ENCODE measurements at regions not wholly inside any gene's neighbourhood (a gene's known extent, or its start where the extent isn't known, plus 50 kb on each side); places are given as distances from the start of the nearest gene placed in this dataset.

GRCh38 chr3:43960448-43960840 is 269.7 kb downstream of the ABHD5 start (continued):
- TF ChIP-seq, protein P1, sequence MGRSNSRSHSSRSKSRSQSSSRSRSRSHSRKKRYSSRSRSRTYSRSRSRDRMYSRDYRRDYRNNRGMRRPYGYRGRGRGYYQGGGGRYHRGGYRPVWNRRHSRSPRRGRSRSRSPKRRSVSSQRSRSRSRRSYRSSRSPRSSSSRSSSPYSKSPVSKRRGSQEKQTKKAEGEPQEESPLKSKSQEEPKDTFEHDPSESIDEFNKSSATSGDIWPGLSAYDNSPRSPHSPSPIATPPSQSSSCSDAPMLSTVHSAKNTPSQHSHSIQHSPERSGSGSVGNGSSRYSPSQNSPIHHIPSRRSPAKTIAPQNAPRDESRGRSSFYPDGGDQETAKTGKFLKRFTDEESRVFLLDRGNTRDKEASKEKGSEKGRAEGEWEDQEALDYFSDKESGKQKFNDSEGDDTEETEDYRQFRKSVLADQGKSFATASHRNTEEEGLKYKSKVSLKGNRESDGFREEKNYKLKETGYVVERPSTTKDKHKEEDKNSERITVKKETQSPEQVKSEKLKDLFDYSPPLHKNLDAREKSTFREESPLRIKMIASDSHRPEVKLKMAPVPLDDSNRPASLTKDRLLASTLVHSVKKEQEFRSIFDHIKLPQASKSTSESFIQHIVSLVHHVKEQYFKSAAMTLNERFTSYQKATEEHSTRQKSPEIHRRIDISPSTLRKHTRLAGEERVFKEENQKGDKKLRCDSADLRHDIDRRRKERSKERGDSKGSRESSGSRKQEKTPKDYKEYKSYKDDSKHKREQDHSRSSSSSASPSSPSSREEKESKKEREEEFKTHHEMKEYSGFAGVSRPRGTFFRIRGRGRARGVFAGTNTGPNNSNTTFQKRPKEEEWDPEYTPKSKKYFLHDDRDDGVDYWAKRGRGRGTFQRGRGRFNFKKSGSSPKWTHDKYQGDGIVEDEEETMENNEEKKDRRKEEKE (IDR thresholded peaks at IDR 0.05), result no peak

DNA sequence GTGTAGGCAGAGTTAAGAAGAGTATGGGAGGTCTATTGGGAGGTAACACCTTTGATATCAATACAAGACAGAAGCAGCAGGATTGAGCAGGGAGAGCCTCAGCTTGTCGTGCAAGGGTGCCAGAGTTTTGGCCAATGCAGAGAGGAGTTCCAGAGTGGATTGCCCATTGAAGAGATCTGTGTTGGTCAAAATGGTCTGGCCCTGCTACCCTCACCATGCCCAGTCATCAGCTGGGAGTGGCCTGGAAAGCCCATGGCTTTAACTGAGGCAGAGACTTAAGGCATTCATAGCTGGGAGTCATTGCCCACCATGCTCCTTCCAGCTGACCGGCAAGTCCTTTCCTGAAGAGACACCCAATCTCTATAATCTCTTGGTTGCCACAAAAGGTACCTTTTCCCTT is 271.3 kb downstream of the ABHD5 start:
- Histone ChIP-seq H3K36me3 (ENCODE audit: control insufficient read depth in 2 of 2, insufficient read depth in 2 of 2, low read length in 1 of 2) (no peaks in the 10 kb centered on the region), H3K27ac (ENCODE audit: control insufficient read depth, insufficient read depth) (no peak overlapping the region), H4K20me1 (ENCODE audit: control insufficient read depth, insufficient read depth) (no peaks in the 10 kb centered on the region; the same call in 1 of the 2 replicates), H3K27me3 (replicated peaks in 1 of 2; ENCODE audit: control insufficient read depth in 2 of 2, insufficient read depth in 2 of 2, low read length in 1 of 2) (no peaks in the 10 kb centered on the region), H3K4me1 (ENCODE audit: control insufficient read depth, insufficient read depth, low read length) (peaks cover 33% of the 10 kb centered on the region), H3K4me3 (no peak overlapping the region), H3K4me2 (ENCODE audit: control insufficient read depth, insufficient read depth) (no peak overlapping the region), H3K79me2 (ENCODE audit: control insufficient read depth, insufficient read depth, low read length) (no peaks in the 10 kb centered on the region), H3K9me3 (replicated peaks; ENCODE audit: control insufficient read depth, insufficient read depth, low read length) (no peaks in the 10 kb centered on the region; the same call in 2 of the 3 replicates), H3K9ac (ENCODE audit: control insufficient read depth, insufficient read depth, low read length) (no peak overlapping the region), H2AFZ (ENCODE audit: control insufficient read depth, low read depth, low read length) (no peak overlapping the region)
- SMC1A ChIA-PET (ENCODE audit: uncharacterized antibody, unreplicated experiment), result interaction anchor here (1.1 to 1.5 kb wide), 2 partner anchors 12 to 152 kb away, joined by 3 to 5 read pairs; no protein-coding TSS in a partner anchor
- BruUV-seq (replicated peaks), result no TSS peak
- ATAC-seq, result no peak
- intact Hi-C loops (cut with micrococcal nuclease; ENCODE audit: unreplicated experiment), result no loop called here
- CTCF ChIA-PET, result no interaction called here
- RAD21 ChIA-PET (ENCODE audit: unreplicated experiment), result no interaction called here
- in situ Hi-C loops (cut with MboI), result no loop called here
- POLR2A ChIA-PET, result no interaction called here
- DNase-seq (ENCODE audit: low read depth, low spot score), result no peak
- whole genome bisulfite sequencing (ENCODE audit: insufficient coverage, insufficient replicate concordance, low lambda C conversion rate, missing lambda C conversion rate), result 47% methylated on average over 2 of the region's 2 CpGs
- FAIRE-seq, result no peak
- TF ChIP-seq, protein P2, sequence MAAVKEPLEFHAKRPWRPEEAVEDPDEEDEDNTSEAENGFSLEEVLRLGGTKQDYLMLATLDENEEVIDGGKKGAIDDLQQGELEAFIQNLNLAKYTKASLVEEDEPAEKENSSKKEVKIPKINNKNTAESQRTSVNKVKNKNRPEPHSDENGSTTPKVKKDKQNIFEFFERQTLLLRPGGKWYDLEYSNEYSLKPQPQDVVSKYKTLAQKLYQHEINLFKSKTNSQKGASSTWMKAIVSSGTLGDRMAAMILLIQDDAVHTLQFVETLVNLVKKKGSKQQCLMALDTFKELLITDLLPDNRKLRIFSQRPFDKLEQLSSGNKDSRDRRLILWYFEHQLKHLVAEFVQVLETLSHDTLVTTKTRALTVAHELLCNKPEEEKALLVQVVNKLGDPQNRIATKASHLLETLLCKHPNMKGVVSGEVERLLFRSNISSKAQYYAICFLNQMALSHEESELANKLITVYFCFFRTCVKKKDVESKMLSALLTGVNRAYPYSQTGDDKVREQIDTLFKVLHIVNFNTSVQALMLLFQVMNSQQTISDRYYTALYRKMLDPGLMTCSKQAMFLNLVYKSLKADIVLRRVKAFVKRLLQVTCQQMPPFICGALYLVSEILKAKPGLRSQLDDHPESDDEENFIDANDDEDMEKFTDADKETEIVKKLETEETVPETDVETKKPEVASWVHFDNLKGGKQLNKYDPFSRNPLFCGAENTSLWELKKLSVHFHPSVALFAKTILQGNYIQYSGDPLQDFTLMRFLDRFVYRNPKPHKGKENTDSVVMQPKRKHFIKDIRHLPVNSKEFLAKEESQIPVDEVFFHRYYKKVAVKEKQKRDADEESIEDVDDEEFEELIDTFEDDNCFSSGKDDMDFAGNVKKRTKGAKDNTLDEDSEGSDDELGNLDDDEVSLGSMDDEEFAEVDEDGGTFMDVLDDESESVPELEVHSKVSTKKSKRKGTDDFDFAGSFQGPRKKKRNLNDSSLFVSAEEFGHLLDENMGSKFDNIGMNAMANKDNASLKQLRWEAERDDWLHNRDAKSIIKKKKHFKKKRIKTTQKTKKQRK (IDR thresholded peaks at IDR 0.05; ENCODE audit: low read depth, low read length), result no peak
- no peak for TF ChIP-seq DPF2 (IDR thresholded peaks at IDR 0.05)
- no peak for TF ChIP-seq KAT2A (conservative IDR thresholded peaks at IDR 0.05; ENCODE audit: control insufficient read depth, low read depth, low read length)
- TF ChIP-seq CEBPB (IDR thresholded peaks at IDR 0.05; ENCODE audit: borderline replicate concordance in 1 of 2, low read depth in 2 of 2, low read length in 2 of 2), result no peak
- no peak for TF ChIP-seq CHD2 (IDR thresholded peaks at IDR 0.05; ENCODE audit: borderline replicate concordance, low read depth, low read length)
- TF ChIP-seq IRF3 (IDR thresholded peaks at IDR 0.05), result no peak
- no peak for TF ChIP-seq MXI1 (IDR thresholded peaks at IDR 0.05; ENCODE audit: low read depth, low read length)
- TF ChIP-seq EP300 (IDR thresholded peaks at IDR 0.05; ENCODE audit: borderline replicate concordance in 1 of 2, control insufficient read depth in 1 of 2, low read depth in 2 of 2, low read length in 2 of 2), result no peak
- no peak for TF ChIP-seq CHD4 (IDR thresholded peaks at IDR 0.05)
- TF ChIP-seq HDAC2 (IDR thresholded peaks at IDR 0.05), result no peak
